Fibroblast of lung (primary cell): ENCODE measurements at regions not wholly inside any gene's neighbourhood (a gene's known extent, or its start where the extent isn't known, plus 50 kb on each side); places are given as distances from the start of the nearest gene placed in this dataset.

ENCODE experiments used
- CTCF ChIP-seq, 2 donors: IDR thresholded peaks in 1 of 2; conservative IDR thresholded peaks in 1 of 2; 1 replicate in 1 of 2; 2 replicates in 1 of 2; pipeline ENCODE4 v1.5.1; 2011 to 2012; ENCODE audit warnings: low read length in 2 of 2, control low read depth in 1 of 2, inconsistent platforms in 1 of 2, low read depth in 1 of 2, mild to moderate bottlenecking in 1 of 2
- EZH2 ChIP-seq: IDR thresholded peaks from 2 replicates; pipeline ENCODE4 v1.5.1; 2012; ENCODE audit warnings: low read length, control low read depth, mild to moderate bottlenecking; ENCODE audit errors: missing control alignments

- TF ChIP-seq CTCF (conservative IDR thresholded peaks at IDR 0.05 in 1 of 2, IDR thresholded peaks at IDR 0.05 in 1 of 2; ENCODE audit: low read depth in 1 of 2, low read length in 2 of 2) (no peak), EZH2 (no peak)
These were observed 117.0 kb upstream of the RFLNA start for GRCh38 chr12:124177951-124178316.
